Endodermal cell (in vitro differentiated cells): ENCODE measurements at regions not wholly inside any gene's neighbourhood (a gene's known extent, or its start where the extent isn't known, plus 50 kb on each side); places are given as distances from the start of the nearest gene placed in this dataset.

ENCODE experiments used
- DNase-seq: peaks from one replicate; pipeline ENCODE4 v3.0.0-alpha.2; 2017
- H3K27ac ChIP-seq: 2 replicates; pipeline ENCODE4 v1.5.1; 2013; ENCODE audit warnings: mild to moderate bottlenecking, low read depth, low read length, moderate library complexity
- H3K27me3 ChIP-seq: 2 replicates; pipeline ENCODE4 v1.6.1; 2013; ENCODE audit warnings: mild to moderate bottlenecking, low read length, moderate library complexity; ENCODE audit not compliant: insufficient read depth, control insufficient read depth, poor library complexity, severe bottlenecking
- H3K36me3 ChIP-seq: 2 replicates; pipeline ENCODE4 v1.7.0; 2013; ENCODE audit warnings: mild to moderate bottlenecking, low read length, moderate library complexity; ENCODE audit not compliant: control insufficient read depth, insufficient read depth
- H3K4me1 ChIP-seq: one replicate; pipeline ENCODE4 v1.7.0; 2013; ENCODE audit warnings: low read length; ENCODE audit not compliant: control insufficient read depth, insufficient read depth
- H3K4me3 ChIP-seq: 2 replicates; pipeline ENCODE4 v1.5.1; 2013; ENCODE audit warnings: mild to moderate bottlenecking, low read length, moderate library complexity
- H3K9ac ChIP-seq: 2 replicates; pipeline ENCODE4 v1.6.1; 2013; ENCODE audit warnings: mild to moderate bottlenecking, low read length, moderate library complexity; ENCODE audit not compliant: poor library complexity, severe bottlenecking; ENCODE audit errors: extremely low read depth
- H3K9me3 ChIP-seq: 2 replicates; pipeline ENCODE4 v1.6.1; 2013; ENCODE audit warnings: mild to moderate bottlenecking, low read length, moderate library complexity; ENCODE audit not compliant: control insufficient read depth
- H3K27ac Mint-ChIP-seq: 2 replicates; pipeline ENCODE4 v1.8.0; 2020; ENCODE audit warnings: mixed read lengths
- H3K27me3 Mint-ChIP-seq: 2 replicates; pipeline ENCODE4 v1.8.0; 2021; ENCODE audit warnings: mild to moderate bottlenecking, mixed read lengths; ENCODE audit not compliant: insufficient read depth
- H3K36me3 Mint-ChIP-seq: 2 replicates; pipeline ENCODE4 v1.8.0; 2020; ENCODE audit warnings: low read depth, mixed read lengths
- H3K4me1 Mint-ChIP-seq: 2 replicates; pipeline ENCODE4 v1.8.0; 2020; ENCODE audit warnings: mixed read lengths
- H3K4me3 Mint-ChIP-seq: 2 replicates; pipeline ENCODE4 v1.8.0; 2020; ENCODE audit warnings: mild to moderate bottlenecking, moderate library complexity, mixed read lengths
- H3K9me3 Mint-ChIP-seq: 2 replicates; pipeline ENCODE4 v1.8.0; 2020; ENCODE audit warnings: mild to moderate bottlenecking, mixed read lengths
- WGBS, 2 experiments: methylation state at CpG; one replicate each; pipeline versions ENCODE4 v1.1.5 to v1.1.7; 2013; ENCODE audit warnings: missing lambda C conversion rate in 2 of 2, mixed read lengths in 1 of 2; ENCODE audit not compliant: insufficient coverage in 1 of 2, insufficient read length in 1 of 2; 5-methylcytosine and 5-hydroxymethylcytosine counted together
- TF ChIP-seq, protein P1 (sequence below): fragments of 200-600 bp; sonication (generic); conservative IDR thresholded peaks from 2 replicates; pipeline ENCODE4 v1.5.0; 2021; ENCODE audit warnings: antibody characterized with exemption, mild to moderate bottlenecking

DNA sequence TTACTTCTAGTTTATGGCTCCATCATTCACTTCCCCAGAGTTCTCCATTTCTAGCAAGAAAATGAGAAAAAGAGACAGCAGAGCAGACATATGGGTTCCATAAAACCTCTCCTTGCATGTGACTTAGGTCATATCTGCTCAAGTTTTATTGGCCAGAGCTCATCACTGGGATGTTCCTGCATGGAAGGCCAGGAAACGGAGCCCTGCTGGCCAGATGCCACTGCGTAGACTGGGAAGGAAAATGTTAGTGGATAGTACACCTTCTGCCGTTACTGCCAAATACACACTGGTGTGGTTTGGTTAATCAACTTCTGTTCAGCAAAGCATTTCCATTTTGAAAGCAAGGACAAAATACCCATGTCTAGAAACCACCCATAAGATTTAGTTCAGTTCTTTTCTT lies 220.6 kb upstream of the TSHZ2 start:
- Mint-ChIP-seq H3K4me3 (no peak overlapping the region), H3K27me3 (no peaks in the 10 kb centered on the region), H3K36me3 (no peaks in the 10 kb centered on the region), H3K9me3 (no peaks in the 10 kb centered on the region), H3K27ac (no peak overlapping the region), H3K4me1 (peaks cover 4% of the 10 kb centered on the region)
- no peaks in the 10 kb centered on the region for H3K4me1 ChIP-seq
- H3K27ac ChIP-seq: no peak overlapping the region
- TF ChIP-seq, protein P1, sequence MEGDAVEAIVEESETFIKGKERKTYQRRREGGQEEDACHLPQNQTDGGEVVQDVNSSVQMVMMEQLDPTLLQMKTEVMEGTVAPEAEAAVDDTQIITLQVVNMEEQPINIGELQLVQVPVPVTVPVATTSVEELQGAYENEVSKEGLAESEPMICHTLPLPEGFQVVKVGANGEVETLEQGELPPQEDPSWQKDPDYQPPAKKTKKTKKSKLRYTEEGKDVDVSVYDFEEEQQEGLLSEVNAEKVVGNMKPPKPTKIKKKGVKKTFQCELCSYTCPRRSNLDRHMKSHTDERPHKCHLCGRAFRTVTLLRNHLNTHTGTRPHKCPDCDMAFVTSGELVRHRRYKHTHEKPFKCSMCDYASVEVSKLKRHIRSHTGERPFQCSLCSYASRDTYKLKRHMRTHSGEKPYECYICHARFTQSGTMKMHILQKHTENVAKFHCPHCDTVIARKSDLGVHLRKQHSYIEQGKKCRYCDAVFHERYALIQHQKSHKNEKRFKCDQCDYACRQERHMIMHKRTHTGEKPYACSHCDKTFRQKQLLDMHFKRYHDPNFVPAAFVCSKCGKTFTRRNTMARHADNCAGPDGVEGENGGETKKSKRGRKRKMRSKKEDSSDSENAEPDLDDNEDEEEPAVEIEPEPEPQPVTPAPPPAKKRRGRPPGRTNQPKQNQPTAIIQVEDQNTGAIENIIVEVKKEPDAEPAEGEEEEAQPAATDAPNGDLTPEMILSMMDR: no peak
- no peak overlapping the region for H3K4me3 ChIP-seq
- no peak for DNase-seq
- no peaks in the 10 kb centered on the region for H3K36me3 ChIP-seq
- no peaks in the 10 kb centered on the region for H3K27me3 ChIP-seq
- no peaks in the 10 kb centered on the region for H3K9me3 ChIP-seq
- WGBS, 2 experiments: 95 to 100% methylated on average over 2 to 3 of the region's 3 CpGs
- no peak overlapping the region for H3K9ac ChIP-seq

DNA sequence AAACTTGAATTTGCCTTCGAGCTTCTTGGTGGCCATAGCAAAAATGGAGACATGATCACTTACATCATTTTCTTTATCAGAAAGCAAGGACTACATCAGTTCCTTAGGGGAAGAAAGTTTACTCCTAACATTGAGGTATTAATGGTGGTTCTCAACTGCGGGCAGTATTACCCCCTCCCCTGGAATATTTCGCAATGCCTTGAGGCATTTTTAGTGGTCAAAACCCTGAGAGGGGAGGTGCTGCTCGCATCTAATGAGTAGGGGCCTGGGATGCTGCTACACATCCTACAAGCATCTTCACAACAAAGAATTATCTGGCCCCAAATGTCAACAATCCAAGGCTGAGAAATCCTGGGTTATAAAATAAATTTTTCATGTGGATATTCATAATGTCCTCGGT lies 222.2 kb upstream of the TSHZ2 start:
- WGBS, 2 experiments: 94 to 100% methylated on average over 1 to 5 of the region's 5 CpGs
- H3K4me3 Mint-ChIP-seq: no peak overlapping the region
- no peaks in the 10 kb centered on the region for H3K36me3 Mint-ChIP-seq

DNA sequence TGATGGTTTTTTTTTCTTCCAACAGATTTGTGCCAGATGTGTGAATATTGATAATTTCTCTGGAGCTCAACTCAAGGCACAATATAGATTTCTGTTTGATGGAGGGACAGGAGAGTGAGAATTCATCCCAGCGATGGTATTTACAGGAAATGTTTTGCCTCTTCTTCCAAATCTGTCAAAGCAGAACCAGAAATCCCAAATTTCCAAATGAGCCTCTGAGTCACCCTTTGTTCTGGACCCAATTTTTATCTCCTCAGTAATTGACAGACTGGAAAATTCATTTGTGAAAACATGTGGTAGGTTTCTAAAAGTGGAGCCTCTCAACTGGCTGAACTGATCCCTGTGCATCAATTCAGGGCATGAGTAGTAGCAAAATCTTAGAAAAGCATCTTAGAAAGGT lies 223.2 kb upstream of the TSHZ2 start:
- Mint-ChIP-seq H3K4me3 (no peak overlapping the region), H3K9me3 (no peaks in the 10 kb centered on the region), H3K36me3 (no peaks in the 10 kb centered on the region), H3K27me3 (no peaks in the 10 kb centered on the region), H3K4me1 (peaks cover 6% of the 10 kb centered on the region), H3K27ac (no peak overlapping the region)
- no peak for DNase-seq
- H3K4me1 ChIP-seq: peaks cover 3% of the 10 kb centered on the region
- WGBS, 2 experiments: 82 to 86% methylated on average over 1 of the region's 1 CpG
- TF ChIP-seq, protein P1: no peak
- no peak overlapping the region for H3K27ac ChIP-seq
- no peak overlapping the region for H3K9ac ChIP-seq
- H3K4me3 ChIP-seq: no peak overlapping the region
- H3K27me3 ChIP-seq: peaks cover 10% of the 10 kb centered on the region
- no peaks in the 10 kb centered on the region for H3K9me3 ChIP-seq
- no peaks in the 10 kb centered on the region for H3K36me3 ChIP-seq

More for the DNA sequence above, 222.2 kb upstream of the TSHZ2 start:
- H3K4me1 Mint-ChIP-seq: peaks cover 6% of the 10 kb centered on the region
- Histone ChIP-seq H3K4me1 (peaks cover 3% of the 10 kb centered on the region), H3K27ac (no peak overlapping the region), H3K9ac (no peak overlapping the region), H3K27me3 (peaks cover under 1% of the 10 kb centered on the region), H3K9me3 (no peaks in the 10 kb centered on the region), H3K4me3 (no peak overlapping the region), H3K36me3 (no peaks in the 10 kb centered on the region)
- H3K27ac Mint-ChIP-seq: no peak overlapping the region
- H3K9me3 Mint-ChIP-seq: no peaks in the 10 kb centered on the region
- H3K27me3 Mint-ChIP-seq: no peaks in the 10 kb centered on the region
- no peak for DNase-seq
- TF ChIP-seq, protein P1: no peak
